ENCODE measurements at regions not wholly inside any gene's neighbourhood (a gene's known extent, or its start where the extent isn't known, plus 50 kb on each side); places are given as distances from the start of the nearest gene placed in this dataset.
"Not testable (repeated sequence)": the region's sequence is repeated elsewhere in the genome, so short reads cannot be mapped to it uniquely, and the experiment has no call there.

DNA sequence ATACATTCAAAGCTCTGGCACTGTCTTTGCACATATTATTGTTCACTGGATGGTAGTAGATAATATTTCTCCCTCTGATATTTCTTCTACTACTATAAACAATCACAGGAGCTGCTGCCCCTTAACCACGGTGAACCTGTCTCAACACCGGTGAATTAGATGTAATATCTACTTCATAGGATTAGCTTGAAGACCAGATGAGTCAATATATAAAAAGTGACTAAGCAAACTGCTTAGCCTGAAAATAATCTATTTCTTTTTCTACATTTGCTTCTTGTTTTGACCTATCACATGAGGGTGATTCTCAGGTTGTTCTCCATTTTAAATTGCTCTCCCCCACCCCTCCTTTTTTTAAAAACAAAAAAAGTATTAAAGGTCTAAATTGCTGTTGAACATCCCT lies 645.5 kb downstream of the ANKRD50 start:
- Mint-ChIP-seq H3K4me3 (no peak overlapping the region), H3K36me3 (peaks cover 5% of the 10 kb centered on the region), H3K27ac (no peak overlapping the region), H3K27me3 (no peaks in the 10 kb centered on the region), H3K9me3 (peaks cover 19% of the 10 kb centered on the region), H3K4me1 (no peaks in the 10 kb centered on the region)
- DNase-seq = no peak

DNA sequence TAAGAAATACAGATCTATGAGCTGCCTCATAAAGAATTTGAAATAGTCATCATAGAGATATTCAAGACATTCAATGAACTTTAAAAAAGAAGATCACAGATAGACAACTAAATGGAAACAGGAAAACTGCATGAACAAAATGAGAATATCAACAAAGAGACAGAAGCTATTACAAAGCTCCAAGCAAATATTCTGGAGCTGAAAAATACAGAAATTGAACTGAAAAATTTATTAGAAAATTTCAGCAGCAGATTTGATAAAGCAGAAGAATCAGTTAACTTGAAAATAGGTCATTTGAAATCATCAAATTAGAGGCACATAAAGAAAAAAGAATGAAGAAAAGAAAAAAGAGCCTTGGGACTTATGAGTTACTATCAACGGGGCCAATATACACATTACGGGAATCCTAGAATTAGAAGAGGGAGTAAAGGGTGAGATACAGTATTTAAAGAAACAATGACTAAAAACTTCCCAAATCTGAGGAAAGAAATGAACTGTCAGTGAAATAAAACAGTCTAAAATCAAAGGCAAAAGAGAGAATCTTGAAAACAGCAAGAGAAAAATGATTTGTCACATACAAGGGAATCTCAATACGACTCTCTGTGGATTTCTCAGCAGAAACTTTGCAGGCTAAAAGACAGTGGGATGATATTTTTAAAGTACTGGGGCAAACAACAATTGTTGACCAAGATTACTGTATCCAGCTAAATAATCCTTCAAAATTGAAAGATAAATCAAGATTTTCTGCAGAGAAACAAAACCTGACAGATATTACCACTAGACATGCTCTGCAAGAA lies 641.6 kb downstream of the ANKRD50 start:
- Mint-ChIP-seq H3K27me3 (no peaks in the 10 kb centered on the region), H3K36me3 (peaks cover 5% of the 10 kb centered on the region), H3K4me1 (no peaks in the 10 kb centered on the region), H3K9me3 (peaks cover 25% of the 10 kb centered on the region), H3K27ac (no peak overlapping the region), H3K4me3 (no peak overlapping the region)
- no peak for DNase-seq

DNA sequence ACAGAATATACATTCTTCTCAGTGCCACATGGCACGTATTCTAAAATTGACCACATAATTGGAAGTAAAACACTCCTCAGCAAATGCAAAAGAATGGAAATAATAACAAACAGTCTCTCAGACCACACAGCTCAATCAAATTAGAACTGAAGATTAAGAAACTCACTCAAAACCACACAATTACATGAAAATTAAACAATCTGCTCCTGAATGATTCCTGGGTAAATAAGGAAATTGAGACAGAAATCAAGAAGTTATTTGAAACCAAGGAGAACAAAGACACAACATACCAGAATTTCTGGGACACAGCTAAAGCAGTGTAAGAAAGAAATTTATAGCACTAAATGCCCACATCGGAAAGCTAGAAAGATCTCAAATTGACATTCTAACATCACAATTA lies 637.3 kb downstream of the ANKRD50 start:
- not testable (repeated sequence) for H3K36me3 Mint-ChIP-seq, H3K27me3 Mint-ChIP-seq, H3K4me3 Mint-ChIP-seq, H3K4me1 Mint-ChIP-seq, DNase-seq, H3K27ac Mint-ChIP-seq
- H3K9me3 Mint-ChIP-seq = peaks cover 25% of the 10 kb centered on the region

DNA sequence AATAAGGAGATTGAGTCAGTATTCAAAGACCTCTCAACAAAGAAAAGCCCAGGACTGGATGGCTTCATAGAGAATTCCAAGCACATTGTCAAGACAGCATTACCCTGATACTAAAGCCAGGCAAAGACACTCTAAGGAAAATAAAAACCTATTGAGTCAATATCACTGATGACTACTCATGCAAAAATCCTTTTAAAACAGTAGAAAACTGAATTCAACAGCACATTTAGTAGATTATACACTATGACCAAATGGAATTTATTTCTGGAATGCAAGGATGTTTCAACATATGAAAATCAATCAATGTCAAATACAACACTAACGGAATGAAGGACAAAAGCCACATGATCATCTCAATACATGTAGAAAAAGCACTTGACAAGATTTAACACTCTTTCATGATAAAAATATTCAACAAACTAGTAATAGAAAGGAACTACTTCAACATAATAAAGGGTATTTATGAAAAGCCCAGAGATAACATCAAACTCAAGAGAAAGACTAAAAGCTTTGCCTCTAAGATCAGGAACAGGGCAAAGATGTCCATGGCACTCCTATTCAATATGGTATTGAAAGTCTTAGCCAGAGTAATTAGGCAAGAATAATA lies 633.3 kb downstream of the ANKRD50 start:
- no peaks in the 10 kb centered on the region for H3K4me1 Mint-ChIP-seq

DNA sequence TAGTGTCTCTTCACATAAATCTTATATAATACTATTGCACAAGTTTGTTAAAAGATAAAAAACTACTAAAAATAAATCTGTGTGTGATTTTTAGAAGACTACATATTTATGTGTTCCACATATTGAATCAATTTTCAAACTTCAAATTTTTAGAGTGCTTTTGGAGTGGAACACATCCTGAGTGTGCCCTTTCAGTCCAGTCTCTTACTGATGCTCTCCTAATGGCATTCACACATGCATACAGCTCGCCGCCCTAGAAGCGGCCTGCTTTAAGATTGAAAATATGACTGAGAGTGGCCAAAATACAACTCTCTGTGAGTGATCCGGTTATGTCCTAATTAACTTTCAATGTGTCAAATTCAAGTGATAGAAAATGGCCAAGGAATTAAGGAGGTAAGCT lies 628.8 kb downstream of the ANKRD50 start:
- DNase-seq = no peak
- Mint-ChIP-seq H3K4me3 (no peak overlapping the region), H3K27me3 (no peaks in the 10 kb centered on the region), H3K9me3 (peaks cover 5% of the 10 kb centered on the region), H3K36me3 (no peaks in the 10 kb centered on the region), H3K4me1 (no peaks in the 10 kb centered on the region), H3K27ac (no peak overlapping the region)

More for the DNA sequence above, 633.3 kb downstream of the ANKRD50 start:
- DNase-seq = no peak
- Mint-ChIP-seq H3K36me3 (no peaks in the 10 kb centered on the region), H3K4me3 (no peak overlapping the region), H3K9me3 (peaks cover 14% of the 10 kb centered on the region), H3K27me3 (no peaks in the 10 kb centered on the region), H3K27ac (no peak overlapping the region)

DNA sequence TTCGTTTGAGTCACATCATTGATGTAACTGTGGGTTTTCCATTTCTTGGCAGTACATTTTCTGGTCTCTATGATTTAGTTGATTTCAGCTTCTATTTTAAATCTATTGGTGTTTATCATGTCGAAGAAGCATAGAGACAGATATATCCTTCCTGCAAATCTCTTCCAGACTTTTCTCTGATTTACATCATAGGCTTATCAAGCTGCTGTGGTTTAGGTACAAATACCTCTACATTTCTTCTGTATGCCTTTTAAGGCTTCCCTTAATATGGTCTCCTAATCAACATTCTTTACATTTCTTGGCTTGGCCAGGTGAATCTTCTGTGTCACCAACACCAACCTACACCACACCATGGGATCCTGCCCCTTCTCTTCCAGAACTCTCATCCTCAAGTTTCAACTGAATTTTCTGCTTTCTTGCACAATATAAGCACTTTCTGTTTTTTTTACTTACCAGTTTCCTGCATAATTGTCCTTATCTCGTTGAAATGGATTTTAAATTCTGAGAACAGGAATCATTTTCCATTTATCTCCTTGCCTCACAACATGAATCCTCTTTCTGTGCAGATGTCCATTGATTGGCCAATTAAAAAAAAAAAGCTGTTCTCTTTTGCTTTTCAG lies 626.9 kb downstream of the ANKRD50 start:
- no peak for DNase-seq
- Mint-ChIP-seq H3K27ac (no peak overlapping the region), H3K9me3 (peaks cover 2% of the 10 kb centered on the region), H3K27me3 (no peaks in the 10 kb centered on the region), H3K4me1 (no peaks in the 10 kb centered on the region), H3K4me3 (no peak overlapping the region), H3K36me3 (no peaks in the 10 kb centered on the region)

DNA sequence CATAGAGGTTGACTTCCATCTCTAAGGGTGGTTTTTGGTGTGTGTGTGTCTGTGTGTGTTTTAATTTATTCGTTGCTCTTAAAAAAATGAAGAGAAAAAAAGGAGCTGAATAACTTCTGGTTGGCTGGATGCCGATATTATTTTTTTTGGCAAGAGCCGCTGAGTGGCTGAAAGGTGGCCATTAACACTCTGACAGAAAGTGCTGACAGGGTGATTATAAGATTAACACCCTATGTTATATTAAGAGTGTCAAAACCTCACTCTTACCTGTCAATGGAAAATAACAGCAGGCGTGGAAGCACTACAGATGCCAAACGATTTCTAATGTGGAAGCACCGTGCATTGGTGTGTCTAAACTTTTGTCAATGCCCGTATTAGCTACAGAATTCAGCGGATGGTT lies 622.5 kb downstream of the ANKRD50 start:
- Mint-ChIP-seq H3K4me1 (no peaks in the 10 kb centered on the region), H3K27ac (no peak overlapping the region), H3K36me3 (no peaks in the 10 kb centered on the region), H3K4me3 (no peak overlapping the region), H3K9me3 (no peaks in the 10 kb centered on the region), H3K27me3 (no peaks in the 10 kb centered on the region)
- DNase-seq = no peak

DNA sequence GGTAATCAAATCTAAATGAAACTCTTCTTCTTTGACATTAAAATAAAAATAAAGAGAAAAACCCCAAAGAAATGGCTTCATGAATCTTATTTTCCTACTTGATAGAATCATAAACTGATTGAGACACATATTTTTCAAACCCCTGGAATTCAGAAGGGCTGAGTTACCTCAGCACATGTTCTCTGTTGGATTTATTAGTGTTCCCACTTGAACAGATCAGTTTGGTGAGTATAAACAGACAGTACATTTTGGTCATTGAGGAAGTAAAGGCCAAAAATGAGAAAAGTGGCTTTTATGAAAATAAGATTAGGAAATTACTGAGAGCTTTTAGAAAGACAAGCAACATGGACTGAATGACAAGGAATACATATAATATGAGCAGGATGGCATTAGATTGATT lies 620.4 kb downstream of the ANKRD50 start:
- Mint-ChIP-seq H3K36me3 (no peaks in the 10 kb centered on the region), H3K4me3 (no peak overlapping the region), H3K9me3 (no peaks in the 10 kb centered on the region), H3K27ac (no peak overlapping the region), H3K4me1 (no peaks in the 10 kb centered on the region), H3K27me3 (no peaks in the 10 kb centered on the region)
- DNase-seq = no peak

DNA sequence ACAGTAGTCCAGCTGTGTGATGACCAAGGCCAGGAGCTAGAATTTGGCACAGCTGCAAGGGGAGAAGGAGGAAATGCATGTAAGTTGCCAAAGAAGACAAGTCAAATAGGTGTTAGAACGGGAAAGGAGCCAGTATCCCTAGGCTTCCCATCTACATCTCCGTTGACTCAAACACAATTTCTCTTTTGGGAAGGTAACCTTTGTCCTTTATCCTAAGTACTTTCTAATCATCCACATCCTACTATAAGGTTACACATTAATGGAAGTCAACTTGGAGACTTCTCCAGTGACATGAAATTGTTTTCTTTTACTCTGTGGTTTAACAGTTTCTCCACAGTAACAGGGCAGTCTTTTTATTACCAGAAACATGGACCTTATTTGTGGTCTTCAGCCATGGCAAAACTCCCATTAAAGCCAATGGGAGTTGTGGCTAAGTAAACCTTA lies 620.0 kb downstream of the ANKRD50 start:
- no peak for DNase-seq
- Mint-ChIP-seq H3K4me3 (no peak overlapping the region), H3K4me1 (no peaks in the 10 kb centered on the region)

DNA sequence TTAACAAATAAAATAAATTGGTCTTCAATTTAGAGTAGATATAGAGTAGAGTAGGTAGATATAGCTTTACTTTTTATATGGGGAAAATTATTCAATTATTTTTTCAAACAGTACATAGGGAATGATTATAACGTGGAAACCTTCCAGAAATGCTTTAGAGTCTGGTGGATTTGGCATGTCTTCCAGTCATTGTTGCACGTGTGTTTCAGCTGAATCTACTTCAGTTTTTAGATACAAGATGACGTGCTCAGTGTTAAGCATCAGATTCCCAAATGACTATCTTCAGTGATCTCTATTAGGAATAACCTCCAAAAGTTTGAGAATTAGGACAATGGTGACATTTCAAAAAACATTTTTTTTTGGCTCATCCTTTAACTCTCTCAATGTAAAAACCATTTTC lies 616.9 kb downstream of the ANKRD50 start:
- Mint-ChIP-seq H3K27me3 (no peaks in the 10 kb centered on the region), H3K36me3 (no peaks in the 10 kb centered on the region), H3K4me3 (no peak overlapping the region), H3K4me1 (no peaks in the 10 kb centered on the region), H3K9me3 (no peaks in the 10 kb centered on the region), H3K27ac (no peak overlapping the region)
- no peak for DNase-seq

More for the DNA sequence above, 620.0 kb downstream of the ANKRD50 start:
- Mint-ChIP-seq H3K27me3 (no peaks in the 10 kb centered on the region), H3K36me3 (no peaks in the 10 kb centered on the region), H3K9me3 (no peaks in the 10 kb centered on the region), H3K27ac (no peak overlapping the region)

DNA sequence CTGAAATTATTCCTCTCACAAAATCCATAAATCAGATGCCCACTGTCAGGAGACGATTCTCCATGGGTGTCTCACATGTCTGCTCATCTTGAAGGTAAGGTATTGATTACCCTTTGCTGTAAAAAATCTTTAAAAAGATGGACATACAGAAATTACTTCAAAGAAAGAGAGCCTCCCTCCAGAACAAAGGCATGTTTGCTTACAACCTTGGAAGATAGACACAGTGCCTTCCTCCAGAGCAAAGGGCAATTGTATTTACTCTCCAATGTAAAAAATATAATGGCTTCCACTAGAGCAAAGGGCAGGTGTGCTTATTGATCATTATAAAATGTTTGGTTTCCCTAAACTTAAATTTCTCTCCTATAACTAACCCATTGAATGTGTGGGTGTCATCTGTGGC lies 616.2 kb downstream of the ANKRD50 start:
- H3K27ac Mint-ChIP-seq = no peak overlapping the region
- H3K4me3 Mint-ChIP-seq = no peak overlapping the region
- no peak for DNase-seq
- no peaks in the 10 kb centered on the region for H3K36me3 Mint-ChIP-seq
- H3K4me1 Mint-ChIP-seq = no peaks in the 10 kb centered on the region
- H3K27me3 Mint-ChIP-seq = no peaks in the 10 kb centered on the region
- H3K9me3 Mint-ChIP-seq = no peaks in the 10 kb centered on the region

DNA sequence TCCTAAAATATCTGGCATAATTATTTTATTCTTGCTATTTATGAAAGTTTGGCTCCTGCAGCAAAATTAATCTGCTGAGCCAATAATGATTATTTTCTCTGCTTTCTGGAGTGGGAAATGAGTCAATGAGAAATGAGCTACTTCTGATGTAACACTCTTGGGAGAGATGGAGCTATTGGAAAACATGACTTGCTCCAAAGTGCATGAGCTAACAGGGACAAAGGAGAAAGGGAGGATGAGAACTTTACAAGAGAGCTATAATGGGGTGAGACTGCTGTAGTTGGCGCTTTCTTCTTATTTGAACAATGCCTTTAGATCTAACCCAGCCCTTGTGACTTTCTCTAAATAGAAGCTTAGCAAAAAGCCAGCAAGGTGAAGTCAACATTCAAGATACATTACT lies 615.1 kb downstream of the ANKRD50 start:
- Mint-ChIP-seq H3K27ac (no peak overlapping the region), H3K4me3 (no peak overlapping the region), H3K4me1 (no peaks in the 10 kb centered on the region), H3K9me3 (no peaks in the 10 kb centered on the region), H3K36me3 (no peaks in the 10 kb centered on the region), H3K27me3 (no peaks in the 10 kb centered on the region)
- DNase-seq = no peak

DNA sequence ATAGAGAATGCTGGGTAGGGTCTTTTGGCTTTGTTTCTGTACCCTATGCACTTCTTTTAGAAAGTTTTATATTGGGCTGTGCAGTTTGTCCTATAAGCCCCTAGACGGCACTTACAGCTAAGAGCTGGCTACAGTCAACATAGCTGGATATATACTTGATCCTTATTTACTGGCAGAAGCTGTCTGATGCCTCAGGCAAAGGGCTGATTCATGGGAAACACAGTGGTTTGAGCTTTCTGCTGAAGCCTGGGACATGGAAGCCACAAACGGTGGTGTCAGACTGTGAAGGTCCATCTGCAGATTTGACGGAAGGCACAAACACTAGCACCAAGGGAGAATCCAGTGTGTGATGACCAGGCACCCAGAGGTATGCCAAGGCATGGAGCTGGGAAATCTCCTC lies 608.4 kb downstream of the ANKRD50 start:
- Mint-ChIP-seq H3K27me3 (no peaks in the 10 kb centered on the region), H3K36me3 (no peaks in the 10 kb centered on the region), H3K4me1 (no peaks in the 10 kb centered on the region), H3K27ac (no peak overlapping the region), H3K4me3 (no peak overlapping the region), H3K9me3 (peaks cover 3% of the 10 kb centered on the region)
- DNase-seq = no peak

DNA sequence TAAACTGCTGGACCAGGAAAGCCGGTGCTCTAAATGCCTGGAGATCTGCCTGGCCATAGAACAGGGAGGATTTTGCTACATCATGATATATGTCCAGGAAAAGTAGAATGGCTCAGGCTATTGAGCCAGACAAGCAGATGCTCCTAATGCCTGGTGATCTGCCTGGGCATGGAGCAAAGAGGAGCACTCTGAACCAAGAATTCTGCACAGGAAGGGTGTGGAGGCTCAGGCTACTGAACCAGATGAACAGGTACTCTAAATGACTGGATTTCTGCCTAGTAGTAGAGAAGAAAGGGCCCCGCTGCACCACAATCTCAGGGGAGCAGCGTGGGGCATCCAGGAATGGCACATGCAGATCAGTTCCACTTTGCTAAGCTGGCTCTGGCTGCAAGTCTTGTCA lies 607.9 kb downstream of the ANKRD50 start:
- H3K4me1 Mint-ChIP-seq = no peaks in the 10 kb centered on the region
- H3K36me3 Mint-ChIP-seq = no peaks in the 10 kb centered on the region
- no peak overlapping the region for H3K4me3 Mint-ChIP-seq
- peaks cover 3% of the 10 kb centered on the region for H3K9me3 Mint-ChIP-seq
- H3K27ac Mint-ChIP-seq = no peak overlapping the region
- DNase-seq = no peak
- no peaks in the 10 kb centered on the region for H3K27me3 Mint-ChIP-seq

DNA sequence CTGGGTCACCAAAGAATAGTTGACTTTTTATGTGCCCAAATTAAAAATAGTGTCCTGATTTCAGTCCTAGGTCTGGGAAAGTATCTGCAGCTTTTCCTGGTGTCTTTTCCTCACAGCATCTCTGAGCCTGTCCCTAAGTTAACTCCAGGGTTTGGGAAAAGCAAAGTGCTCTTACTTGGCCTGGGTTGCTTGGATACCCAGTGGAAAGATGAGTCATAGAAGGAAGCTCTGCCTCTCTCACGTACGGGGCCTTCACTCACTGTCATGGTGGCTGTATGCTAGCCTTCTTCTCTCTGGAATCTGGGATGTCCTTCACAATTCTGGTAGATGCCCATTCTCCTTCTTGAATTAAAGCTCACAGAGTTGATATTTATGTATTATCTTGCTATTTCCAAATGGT lies 607.3 kb downstream of the ANKRD50 start:
- Mint-ChIP-seq H3K27ac (no peak overlapping the region), H3K9me3 (peaks cover 3% of the 10 kb centered on the region), H3K36me3 (no peaks in the 10 kb centered on the region), H3K4me3 (no peak overlapping the region), H3K4me1 (no peaks in the 10 kb centered on the region), H3K27me3 (no peaks in the 10 kb centered on the region)
- no peak for DNase-seq

DNA sequence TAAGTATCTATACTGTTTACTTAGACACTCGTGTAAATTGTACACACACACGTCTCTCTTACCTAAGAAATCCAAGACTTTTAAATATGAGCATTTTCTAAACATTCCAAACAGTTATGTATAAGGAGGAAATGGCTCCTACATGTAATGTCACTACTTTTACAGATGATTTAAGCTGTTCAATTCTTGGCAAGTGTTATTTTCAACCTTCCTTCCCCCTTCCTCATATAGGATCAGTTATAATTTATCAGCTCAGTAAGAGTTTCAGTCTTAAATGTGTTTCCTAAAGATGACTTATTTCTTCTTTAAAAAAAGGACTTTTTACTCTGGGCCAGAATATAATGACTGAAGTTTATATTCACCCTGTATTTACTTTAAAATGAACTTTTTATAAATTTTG lies 601.1 kb downstream of the ANKRD50 start:
- no peaks in the 10 kb centered on the region for H3K9me3 Mint-ChIP-seq
- no peak overlapping the region for H3K27ac Mint-ChIP-seq
- no peak overlapping the region for H3K4me3 Mint-ChIP-seq
- H3K36me3 Mint-ChIP-seq = no peaks in the 10 kb centered on the region
- H3K27me3 Mint-ChIP-seq = peaks cover 8% of the 10 kb centered on the region
- no peak for DNase-seq
- no peaks in the 10 kb centered on the region for H3K4me1 Mint-ChIP-seq
